Activated CD4-positive, alpha-beta memory T cell treated with anti-CD3 and anti-CD28 coated beads, Interleukin-2, amount 10 ng/mL, durations not matched to agents 7 days and 5 days (primary cell): ENCODE measurements at regions not wholly inside any gene's neighbourhood (a gene's known extent, or its start where the extent isn't known, plus 50 kb on each side); places are given as distances from the start of the nearest gene placed in this dataset.
"Not testable (repeated sequence)": the region's sequence is repeated elsewhere in the genome, so short reads cannot be mapped to it uniquely, and the experiment has no call there.

ENCODE experiments used
- CTCF ChIA-PET: fragments of 350-600 bp; sonication (Branson Sonifier 250); formaldehyde crosslinking; loops from one replicate; lab custom pipeline; 2021; ENCODE audit warnings: antibody characterized with exemption, inconsistent platforms; lab: Charles Lee
- POLR2A ChIA-PET: fragments of 350-600 bp; sonication (Branson Sonifier 250); formaldehyde crosslinking; loops from one replicate; lab custom pipeline; 2021; ENCODE audit warnings: antibody characterized with exemption; lab: Charles Lee
- DNase-seq: peaks from one replicate; pipeline ENCODE4 v3.0.0-alpha.2; 2020
- H3K27ac Mint-ChIP-seq: one replicate; pipeline ENCODE4 v1.8.0; 2021; ENCODE audit warnings: mild to moderate bottlenecking, mixed read lengths
- H3K27me3 Mint-ChIP-seq: one replicate; pipeline ENCODE4 v1.8.0; 2021; ENCODE audit warnings: mixed read lengths
- H3K36me3 Mint-ChIP-seq: one replicate; pipeline ENCODE4 v1.8.0; 2021; ENCODE audit warnings: low read depth, mixed read lengths
- H3K4me1 Mint-ChIP-seq: one replicate; pipeline ENCODE4 v1.8.0; 2021; ENCODE audit warnings: mixed read lengths
- H3K4me3 Mint-ChIP-seq: one replicate; pipeline ENCODE4 v1.8.0; 2021; ENCODE audit warnings: mild to moderate bottlenecking, mixed read lengths
- H3K9me3 Mint-ChIP-seq: one replicate; pipeline ENCODE4 v1.8.0; 2021; ENCODE audit warnings: mixed read lengths

GRCh38 chr2:194686569-194686968 is 970.5 kb upstream of the SLC39A10 start:
- ChIA-PET CTCF (no interaction called here), POLR2A (no interaction called here)
- Mint-ChIP-seq H3K36me3 (no peaks in the 10 kb centered on the region), H3K4me1 (no peaks in the 10 kb centered on the region), H3K27me3 (no peaks in the 10 kb centered on the region), H3K4me3 (no peak overlapping the region), H3K9me3 (no peaks in the 10 kb centered on the region), H3K27ac (no peak overlapping the region)
- DNase-seq: no peak

- Mint-ChIP-seq H3K9me3 (no peaks in the 10 kb centered on the region), H3K4me1 (no peaks in the 10 kb centered on the region), H3K36me3 (no peaks in the 10 kb centered on the region), H3K4me3 (no peak overlapping the region), H3K27me3 (no peaks in the 10 kb centered on the region), H3K27ac (no peak overlapping the region)
- ChIA-PET POLR2A (no interaction called here), CTCF (no interaction called here)
- DNase-seq: no peak
Observed at GRCh38 chr2:194674043-194674442, 983.0 kb upstream of the SLC39A10 start.

GRCh38 chr2:194672994-194673393 is 984.0 kb upstream of the SLC39A10 start:
- no peaks in the 10 kb centered on the region for H3K4me1 Mint-ChIP-seq
- no peak overlapping the region for H3K27ac Mint-ChIP-seq
- H3K27me3 Mint-ChIP-seq: no peaks in the 10 kb centered on the region
- POLR2A ChIA-PET: no interaction called here
- no peaks in the 10 kb centered on the region for H3K36me3 Mint-ChIP-seq
- no peak for DNase-seq
- CTCF ChIA-PET: interaction anchor here (0.5 kb wide), 1 partner anchor 402 kb away, joined by 3 read pairs; no protein-coding TSS in a partner anchor
- H3K4me3 Mint-ChIP-seq: no peak overlapping the region
- H3K9me3 Mint-ChIP-seq: no peaks in the 10 kb centered on the region

- ChIA-PET CTCF (no interaction called here), POLR2A (no interaction called here)
- no peak overlapping the region for H3K4me3 Mint-ChIP-seq
- no peak for DNase-seq
- H3K36me3 Mint-ChIP-seq: no peaks in the 10 kb centered on the region
- H3K4me1 Mint-ChIP-seq: no peaks in the 10 kb centered on the region
- no peak overlapping the region for H3K27ac Mint-ChIP-seq
- no peaks in the 10 kb centered on the region for H3K27me3 Mint-ChIP-seq
- H3K9me3 Mint-ChIP-seq: no peaks in the 10 kb centered on the region
Observed at GRCh38 chr2:194661431-194661830, 995.6 kb upstream of the SLC39A10 start.

GRCh38 chr2:194639057-194639456 is 1018.0 kb upstream of the SLC39A10 start:
- H3K27me3 Mint-ChIP-seq, H3K4me3 Mint-ChIP-seq, CTCF ChIA-PET, POLR2A ChIA-PET, H3K4me1 Mint-ChIP-seq, DNase-seq, H3K9me3 Mint-ChIP-seq, H3K27ac Mint-ChIP-seq, H3K36me3 Mint-ChIP-seq: not testable (repeated sequence)

- Mint-ChIP-seq H3K4me3 (no peak overlapping the region), H3K36me3 (no peaks in the 10 kb centered on the region), H3K27ac (no peak overlapping the region), H3K4me1 (no peaks in the 10 kb centered on the region), H3K27me3 (no peaks in the 10 kb centered on the region), H3K9me3 (no peaks in the 10 kb centered on the region)
- CTCF ChIA-PET: no interaction called here
- POLR2A ChIA-PET: no interaction called here
- DNase-seq: no peak
Observed at GRCh38 chr2:194621945-194622344, 1035.1 kb upstream of the SLC39A10 start.

- H3K4me3 Mint-ChIP-seq: no peak overlapping the region
- ChIA-PET POLR2A (no interaction called here), CTCF (no interaction called here)
Observed at GRCh38 chr2:194619366-194619765, 1037.7 kb upstream of the SLC39A10 start.

GRCh38 chr2:194618432-194618831 is 1038.6 kb upstream of the SLC39A10 start:
- no peak for DNase-seq
- CTCF ChIA-PET: no interaction called here
- no peaks in the 10 kb centered on the region for H3K4me1 Mint-ChIP-seq
- no peaks in the 10 kb centered on the region for H3K9me3 Mint-ChIP-seq
- no peak overlapping the region for H3K27ac Mint-ChIP-seq
- POLR2A ChIA-PET: no interaction called here
- no peaks in the 10 kb centered on the region for H3K27me3 Mint-ChIP-seq
- no peaks in the 10 kb centered on the region for H3K36me3 Mint-ChIP-seq
- H3K4me3 Mint-ChIP-seq: no peak overlapping the region

More at GRCh38 chr2:194619366-194619765, 1037.7 kb upstream of the SLC39A10 start:
- no peak for DNase-seq
- no peaks in the 10 kb centered on the region for H3K27me3 Mint-ChIP-seq
- no peaks in the 10 kb centered on the region for H3K36me3 Mint-ChIP-seq
- no peak overlapping the region for H3K27ac Mint-ChIP-seq
- H3K4me1 Mint-ChIP-seq: no peaks in the 10 kb centered on the region
- no peaks in the 10 kb centered on the region for H3K9me3 Mint-ChIP-seq

- Mint-ChIP-seq H3K36me3 (no peaks in the 10 kb centered on the region), H3K4me3 (no peak overlapping the region), H3K27ac (no peak overlapping the region), H3K27me3 (no peaks in the 10 kb centered on the region), H3K9me3 (no peaks in the 10 kb centered on the region), H3K4me1 (no peaks in the 10 kb centered on the region)
- DNase-seq: no peak
- CTCF ChIA-PET: interaction anchor here (1.0 kb wide), 1 partner anchor 62 kb away, joined by 3 read pairs; no protein-coding TSS in a partner anchor
- POLR2A ChIA-PET: no interaction called here
Observed at GRCh38 chr2:194616334-194616733, 1040.7 kb upstream of the SLC39A10 start.

- H3K36me3 Mint-ChIP-seq: no peaks in the 10 kb centered on the region
- H3K4me3 Mint-ChIP-seq: no peak overlapping the region
- POLR2A ChIA-PET: no interaction called here
- H3K27ac Mint-ChIP-seq: no peak overlapping the region
- DNase-seq: no peak
- H3K4me1 Mint-ChIP-seq: no peaks in the 10 kb centered on the region
- CTCF ChIA-PET: no interaction called here
- H3K27me3 Mint-ChIP-seq: no peaks in the 10 kb centered on the region
- H3K9me3 Mint-ChIP-seq: no peaks in the 10 kb centered on the region
Observed at GRCh38 chr2:194610297-194610696, 1046.7 kb upstream of the SLC39A10 start.

GRCh38 chr2:194603429-194603828 is 1053.6 kb upstream of the SLC39A10 start:
- CTCF ChIA-PET: no interaction called here
- H3K27ac Mint-ChIP-seq: no peak overlapping the region
- no peaks in the 10 kb centered on the region for H3K27me3 Mint-ChIP-seq
- POLR2A ChIA-PET: no interaction called here
- H3K9me3 Mint-ChIP-seq: peaks cover 5% of the 10 kb centered on the region
- no peaks in the 10 kb centered on the region for H3K36me3 Mint-ChIP-seq
- H3K4me1 Mint-ChIP-seq: no peaks in the 10 kb centered on the region
- DNase-seq: no peak
- no peak overlapping the region for H3K4me3 Mint-ChIP-seq

GRCh38 chr2:194602750-194603149 is 1054.3 kb upstream of the SLC39A10 start:
- H3K9me3 Mint-ChIP-seq: peaks cover 5% of the 10 kb centered on the region
- no peak overlapping the region for H3K27ac Mint-ChIP-seq
- H3K4me3 Mint-ChIP-seq: no peak overlapping the region
- POLR2A ChIA-PET: no interaction called here
- no peaks in the 10 kb centered on the region for H3K4me1 Mint-ChIP-seq
- no peak for DNase-seq
- no peaks in the 10 kb centered on the region for H3K36me3 Mint-ChIP-seq
- CTCF ChIA-PET: no interaction called here
- H3K27me3 Mint-ChIP-seq: no peaks in the 10 kb centered on the region

GRCh38 chr2:194591192-194591591 is 1065.8 kb upstream of the SLC39A10 start:
- Mint-ChIP-seq H3K27ac (no peak overlapping the region), H3K36me3 (no peaks in the 10 kb centered on the region), H3K9me3 (no peaks in the 10 kb centered on the region), H3K4me3 (no peak overlapping the region), H3K27me3 (no peaks in the 10 kb centered on the region), H3K4me1 (no peaks in the 10 kb centered on the region)
- ChIA-PET CTCF (no interaction called here), POLR2A (no interaction called here)
- no peak for DNase-seq

GRCh38 chr2:194587739-194588270 is 1069.2 kb upstream of the SLC39A10 start:
- Mint-ChIP-seq H3K36me3 (no peaks in the 10 kb centered on the region), H3K27ac (no peak overlapping the region), H3K27me3 (no peaks in the 10 kb centered on the region), H3K4me3 (no peak overlapping the region), H3K4me1 (no peaks in the 10 kb centered on the region), H3K9me3 (no peaks in the 10 kb centered on the region)
- no peak for DNase-seq
- ChIA-PET CTCF (no interaction called here), POLR2A (no interaction called here)
